Fibroblast of mammary gland (primary cell): ENCODE measurements at regions not wholly inside any gene's neighbourhood (a gene's known extent, or its start where the extent isn't known, plus 50 kb on each side); places are given as distances from the start of the nearest gene placed in this dataset.

Experiments used
- DNase-seq: peaks from one replicate; pipeline ENCODE4 v3.0.0-alpha.2; 2010; ENCODE audit warnings: low read depth
- H3K4me3 ChIP-seq: 2 replicates; pipeline ENCODE4 v1.5.1; 2011; ENCODE audit warnings: low read depth, mild to moderate bottlenecking, low read length, moderate library complexity; ENCODE audit not compliant: control insufficient read depth
- CTCF ChIP-seq: conservative IDR thresholded peaks from 2 replicates; pipeline ENCODE4 v1.5.1; 2011; ENCODE audit warnings: low read depth, low read length, inconsistent platforms; ENCODE audit not compliant: control insufficient read depth, insufficient read depth

- DNase-seq: no peak
- H3K4me3 ChIP-seq: no peak overlapping the region
- TF ChIP-seq CTCF: no peak
Observed at GRCh38 chr16:6356911-6357310, 975.7 kb upstream of the RBFOX1 start.

GRCh38 chr16:6349725-6350124 is 982.9 kb upstream of the RBFOX1 start:
- TF ChIP-seq CTCF: no peak
- H3K4me3 ChIP-seq: no peak overlapping the region
- no peak for DNase-seq

GRCh38 chr16:6345090-6345489 is 987.6 kb upstream of the RBFOX1 start:
- TF ChIP-seq CTCF: no peak
- no peak for DNase-seq
- no peak overlapping the region for H3K4me3 ChIP-seq

- no peak for DNase-seq
- TF ChIP-seq CTCF: no peak
- no peak overlapping the region for H3K4me3 ChIP-seq
Observed at GRCh38 chr16:6343157-6343556, 989.5 kb upstream of the RBFOX1 start.

GRCh38 chr16:6341981-6342380 is 990.7 kb upstream of the RBFOX1 start:
- no peak for TF ChIP-seq CTCF
- DNase-seq: no peak
- no peak overlapping the region for H3K4me3 ChIP-seq

- peak; percentile 1 for DNase-seq
- no peak overlapping the region for H3K4me3 ChIP-seq
Observed at GRCh38 chr16:6335072-6335471, 997.6 kb upstream of the RBFOX1 start.

More at GRCh38 chr16:6335072-6335471, 997.6 kb upstream of the RBFOX1 start:
- peak; percentile 38 for TF ChIP-seq CTCF
